Activated T-helper 17 cell treated with anti-CD3 and anti-CD28 coated beads, Interleukin-2, amount 50 U/mL, for 72 hours (primary cell): ENCODE measurements at regions not wholly inside any gene's neighbourhood (a gene's known extent, or its start where the extent isn't known, plus 50 kb on each side); places are given as distances from the start of the nearest gene placed in this dataset.
"Not testable (repeated sequence)": the region's sequence is repeated elsewhere in the genome, so short reads cannot be mapped to it uniquely, and the experiment has no call there.

Experiments used
- ATAC-seq: fragments of 150-1000 bp; cut with Tn5 transposase; replicated peaks from 2 replicates; pipeline ENCODE4 v1.10.0; 2021; ENCODE audit warnings: mild to moderate bottlenecking, moderate library complexity
- H3K27ac Mint-ChIP-seq: one replicate; pipeline ENCODE4 v1.8.0; 2022; ENCODE audit warnings: mixed read lengths
- H3K27me3 Mint-ChIP-seq: one replicate; pipeline ENCODE4 v1.8.0; 2022; ENCODE audit warnings: mixed read lengths
- H3K36me3 Mint-ChIP-seq: one replicate; pipeline ENCODE4 v1.8.0; 2022; ENCODE audit warnings: low read depth, mild to moderate bottlenecking, mixed read lengths
- H3K4me1 Mint-ChIP-seq: one replicate; pipeline ENCODE4 v1.8.0; 2022; ENCODE audit warnings: mixed read lengths
- H3K4me3 Mint-ChIP-seq: one replicate; pipeline ENCODE4 v1.8.0; 2022; ENCODE audit warnings: mild to moderate bottlenecking, mixed read lengths
- H3K9me3 Mint-ChIP-seq: one replicate; pipeline ENCODE4 v1.8.0; 2022; ENCODE audit warnings: mixed read lengths

- not testable (repeated sequence) for H3K36me3 Mint-ChIP-seq, H3K27me3 Mint-ChIP-seq, H3K4me3 Mint-ChIP-seq, H3K27ac Mint-ChIP-seq, H3K4me1 Mint-ChIP-seq, H3K9me3 Mint-ChIP-seq, ATAC-seq
These were observed 588.7 kb upstream of the CDH7 start for GRCh38 chr18:65162086-65162485.

GRCh38 chr18:65146482-65147021 lies 604.3 kb upstream of the CDH7 start:
- Mint-ChIP-seq H3K27me3 (no peaks in the 10 kb centered on the region), H3K27ac (no peak overlapping the region), H3K4me1 (no peaks in the 10 kb centered on the region), H3K9me3 (peaks cover 16% of the 10 kb centered on the region), H3K4me3 (no peak overlapping the region), H3K36me3 (no peaks in the 10 kb centered on the region)
- ATAC-seq = no peak

- Mint-ChIP-seq H3K27ac (no peak overlapping the region), H3K4me3 (no peak overlapping the region), H3K27me3 (no peaks in the 10 kb centered on the region), H3K36me3 (no peaks in the 10 kb centered on the region), H3K9me3 (peaks cover 17% of the 10 kb centered on the region), H3K4me1 (no peaks in the 10 kb centered on the region)
- ATAC-seq = no peak
These were observed 605.5 kb upstream of the CDH7 start for GRCh38 chr18:65145312-65145711.

GRCh38 chr18:65133610-65134009 lies 617.2 kb upstream of the CDH7 start:
- no peaks in the 10 kb centered on the region for H3K4me1 Mint-ChIP-seq
- ATAC-seq = no peak
- H3K9me3 Mint-ChIP-seq = peaks cover 6% of the 10 kb centered on the region
- H3K27ac Mint-ChIP-seq = no peak overlapping the region
- H3K27me3 Mint-ChIP-seq = no peaks in the 10 kb centered on the region
- no peak overlapping the region for H3K4me3 Mint-ChIP-seq
- H3K36me3 Mint-ChIP-seq = no peaks in the 10 kb centered on the region

GRCh38 chr18:65124633-65125032 lies 626.2 kb upstream of the CDH7 start:
- no peak overlapping the region for H3K27ac Mint-ChIP-seq

GRCh38 chr18:65103864-65104263 lies 646.9 kb upstream of the CDH7 start:
- H3K9me3 Mint-ChIP-seq = peaks cover 3% of the 10 kb centered on the region
- H3K36me3 Mint-ChIP-seq = no peaks in the 10 kb centered on the region
- no peak overlapping the region for H3K4me3 Mint-ChIP-seq
- H3K4me1 Mint-ChIP-seq = no peaks in the 10 kb centered on the region
- no peak overlapping the region for H3K27ac Mint-ChIP-seq
- no peak for ATAC-seq
- H3K27me3 Mint-ChIP-seq = no peaks in the 10 kb centered on the region

More at GRCh38 chr18:65124633-65125032, 626.2 kb upstream of the CDH7 start:
- Mint-ChIP-seq H3K4me3 (peak overlapping the region; percentile 29), H3K9me3 (peaks cover 14% of the 10 kb centered on the region), H3K27me3 (no peaks in the 10 kb centered on the region), H3K4me1 (peaks cover 7% of the 10 kb centered on the region), H3K36me3 (no peaks in the 10 kb centered on the region)
- no peak for ATAC-seq

- ATAC-seq = no peak
- Mint-ChIP-seq H3K27ac (no peak overlapping the region), H3K4me1 (no peaks in the 10 kb centered on the region), H3K36me3 (no peaks in the 10 kb centered on the region), H3K9me3 (peaks cover 10% of the 10 kb centered on the region), H3K27me3 (no peaks in the 10 kb centered on the region), H3K4me3 (no peak overlapping the region)
These were observed 657.5 kb upstream of the CDH7 start for GRCh38 chr18:65093346-65093745.

GRCh38 chr18:65091744-65092329 lies 659.0 kb upstream of the CDH7 start:
- H3K36me3 Mint-ChIP-seq = no peaks in the 10 kb centered on the region
- ATAC-seq = no peak

GRCh38 chr18:65082907-65083306 lies 667.9 kb upstream of the CDH7 start:
- no peaks in the 10 kb centered on the region for H3K4me1 Mint-ChIP-seq
- no peaks in the 10 kb centered on the region for H3K36me3 Mint-ChIP-seq
- no peaks in the 10 kb centered on the region for H3K27me3 Mint-ChIP-seq
- H3K4me3 Mint-ChIP-seq = no peak overlapping the region
- ATAC-seq = no peak
- no peak overlapping the region for H3K27ac Mint-ChIP-seq
- H3K9me3 Mint-ChIP-seq = no peaks in the 10 kb centered on the region

More at GRCh38 chr18:65091744-65092329, 659.0 kb upstream of the CDH7 start:
- Mint-ChIP-seq H3K27me3 (no peaks in the 10 kb centered on the region), H3K9me3 (peaks cover 6% of the 10 kb centered on the region), H3K4me1 (no peaks in the 10 kb centered on the region), H3K4me3 (no peak overlapping the region), H3K27ac (no peak overlapping the region)

GRCh38 chr18:65081786-65082185 lies 669.0 kb upstream of the CDH7 start:
- H3K4me3 Mint-ChIP-seq = no peak overlapping the region
- no peaks in the 10 kb centered on the region for H3K27me3 Mint-ChIP-seq
- H3K36me3 Mint-ChIP-seq = no peaks in the 10 kb centered on the region
- no peaks in the 10 kb centered on the region for H3K4me1 Mint-ChIP-seq
- no peak for ATAC-seq
- no peak overlapping the region for H3K27ac Mint-ChIP-seq
- H3K9me3 Mint-ChIP-seq = no peaks in the 10 kb centered on the region

- ATAC-seq = no peak
- no peak overlapping the region for H3K27ac Mint-ChIP-seq
- H3K36me3 Mint-ChIP-seq = no peaks in the 10 kb centered on the region
- H3K4me3 Mint-ChIP-seq = no peak overlapping the region
- no peaks in the 10 kb centered on the region for H3K4me1 Mint-ChIP-seq
- H3K9me3 Mint-ChIP-seq = no peaks in the 10 kb centered on the region
- no peaks in the 10 kb centered on the region for H3K27me3 Mint-ChIP-seq
These were observed 677.7 kb upstream of the CDH7 start for GRCh38 chr18:65073060-65073550.

- no peaks in the 10 kb centered on the region for H3K36me3 Mint-ChIP-seq
- no peak for ATAC-seq
These were observed 693.3 kb upstream of the CDH7 start for GRCh38 chr18:65057439-65058083.

GRCh38 chr18:65056575-65056974 lies 694.2 kb upstream of the CDH7 start:
- no peak for ATAC-seq
- no peaks in the 10 kb centered on the region for H3K36me3 Mint-ChIP-seq
- H3K9me3 Mint-ChIP-seq = peaks cover 6% of the 10 kb centered on the region
- H3K27me3 Mint-ChIP-seq = no peaks in the 10 kb centered on the region
- no peak overlapping the region for H3K4me3 Mint-ChIP-seq
- H3K27ac Mint-ChIP-seq = no peak overlapping the region
- no peaks in the 10 kb centered on the region for H3K4me1 Mint-ChIP-seq

More at GRCh38 chr18:65057439-65058083, 693.3 kb upstream of the CDH7 start:
- H3K27ac Mint-ChIP-seq = no peak overlapping the region
- no peak overlapping the region for H3K4me3 Mint-ChIP-seq
- no peaks in the 10 kb centered on the region for H3K27me3 Mint-ChIP-seq
- peaks cover 11% of the 10 kb centered on the region for H3K9me3 Mint-ChIP-seq
- no peaks in the 10 kb centered on the region for H3K4me1 Mint-ChIP-seq

- Mint-ChIP-seq H3K4me1 (no peaks in the 10 kb centered on the region), H3K36me3 (no peaks in the 10 kb centered on the region), H3K9me3 (peaks cover 9% of the 10 kb centered on the region), H3K27ac (no peak overlapping the region), H3K4me3 (no peak overlapping the region), H3K27me3 (no peaks in the 10 kb centered on the region)
- no peak for ATAC-seq
These were observed 701.2 kb upstream of the CDH7 start for GRCh38 chr18:65049586-65049985.

- no peak for ATAC-seq
- Mint-ChIP-seq H3K4me1 (no peaks in the 10 kb centered on the region), H3K27me3 (no peaks in the 10 kb centered on the region), H3K4me3 (no peak overlapping the region), H3K9me3 (peaks cover 11% of the 10 kb centered on the region), H3K27ac (no peak overlapping the region), H3K36me3 (no peaks in the 10 kb centered on the region)
These were observed 711.2 kb upstream of the CDH7 start for GRCh38 chr18:65039578-65039977.
